Thoracic aorta (tissue), 2 donors: ENCODE measurements at regions not wholly inside any gene's neighbourhood (a gene's known extent, or its start where the extent isn't known, plus 50 kb on each side); places are given as distances from the start of the nearest gene placed in this dataset.

Experiments used
- ATAC-seq: fragments of 150-250 bp; one replicate; pipeline ENCODE4 v1.8.0; 2017; ENCODE audit warnings: low read depth; ENCODE audit not compliant: insufficient number of reproducible peaks, low FRiP score
- DNase-seq: peaks from one replicate; pipeline ENCODE4 v3.0.0-alpha.2; 2020; ENCODE audit warnings: low spot score
- H3K27ac ChIP-seq, 2 donors: fragments of 200-600 bp; sonication (generic); 1 replicate in 1 of 2; 2 replicates in 1 of 2; pipeline ENCODE4 v1.5.1; 2016; ENCODE audit warnings: mild to moderate bottlenecking in 2 of 2, moderate library complexity in 2 of 2
- H3K27me3 ChIP-seq: fragments of 200-600 bp; sonication (generic); replicated peaks from 2 replicates; pipeline ENCODE4 v1.6.0; 2016; ENCODE audit warnings: mild to moderate bottlenecking; ENCODE audit not compliant: insufficient read depth
- H3K36me3 ChIP-seq: fragments of 200-600 bp; sonication (generic); one replicate; pipeline ENCODE4 v1.5.1; 2016
- H3K4me1 ChIP-seq, 2 donors: fragments of 200-600 bp; sonication (generic); 1 replicate in 1 of 2; 2 replicates in 1 of 2; pipeline versions ENCODE4 v1.5.1 to v1.6.0; 2016; ENCODE audit warnings: low read depth in 2 of 2, mild to moderate bottlenecking in 1 of 2; ENCODE audit not compliant: control insufficient read depth in 1 of 2
- H3K4me3 ChIP-seq: fragments of 200-600 bp; sonication (generic); 2 replicates; pipeline ENCODE4 v1.5.1; 2016; ENCODE audit warnings: mild to moderate bottlenecking
- H3K9me3 ChIP-seq: fragments of 200-600 bp; sonication (generic); 2 replicates; pipeline ENCODE4 v1.5.1; 2016
- CTCF ChIP-seq: fragments of 200-600 bp; sonication (generic); IDR thresholded peaks from one replicate; pipeline ENCODE4 v1.5.1; 2019; ENCODE audit warnings: antibody characterized with exemption

- TF ChIP-seq CTCF = no peak
- H3K27ac ChIP-seq = no peak overlapping the region
- H3K4me1 ChIP-seq = no peaks in the 10 kb centered on the region
- no peak for ATAC-seq
- no peaks in the 10 kb centered on the region for H3K27me3 ChIP-seq
- no peak for DNase-seq
- no peak overlapping the region for H3K4me3 ChIP-seq
- no peaks in the 10 kb centered on the region for H3K9me3 ChIP-seq
- H3K36me3 ChIP-seq = no peaks in the 10 kb centered on the region
Measured at GRCh38 chr14:36014236-36014635, 162.3 kb downstream of the PTCSC3 start.

GRCh38 chr14:36013483-36013882 is 163.0 kb downstream of the PTCSC3 start:
- Histone ChIP-seq H3K4me3 (no peak overlapping the region), H3K4me1 (no peaks in the 10 kb centered on the region), H3K9me3 (no peaks in the 10 kb centered on the region), H3K27me3 (no peaks in the 10 kb centered on the region), H3K36me3 (no peaks in the 10 kb centered on the region), H3K27ac (no peak overlapping the region)
- DNase-seq (no peak), ATAC-seq (no peak)
- TF ChIP-seq CTCF = no peak

GRCh38 chr14:36012621-36013020 is 163.9 kb downstream of the PTCSC3 start:
- ATAC-seq = no peak
- no peaks in the 10 kb centered on the region for H3K36me3 ChIP-seq
- TF ChIP-seq CTCF = no peak

GRCh38 chr14:36009643-36010042 is 166.9 kb downstream of the PTCSC3 start:
- Histone ChIP-seq H3K4me3 (no peak overlapping the region), H3K9me3 (no peaks in the 10 kb centered on the region), H3K27ac (no peak overlapping the region), H3K36me3 (no peaks in the 10 kb centered on the region), H3K27me3 (no peaks in the 10 kb centered on the region), H3K4me1 (no peaks in the 10 kb centered on the region)
- DNase-seq (no peak), ATAC-seq (no peak)
- no peak for TF ChIP-seq CTCF

More at GRCh38 chr14:36012621-36013020, 163.9 kb downstream of the PTCSC3 start:
- no peak for DNase-seq
- Histone ChIP-seq H3K9me3 (no peaks in the 10 kb centered on the region), H3K4me1 (no peaks in the 10 kb centered on the region), H3K27ac (no peak overlapping the region), H3K4me3 (no peak overlapping the region), H3K27me3 (no peaks in the 10 kb centered on the region)

GRCh38 chr14:36006623-36007022 is 169.9 kb downstream of the PTCSC3 start:
- ATAC-seq = no peak
- no peak for TF ChIP-seq CTCF
- no peak for DNase-seq
- Histone ChIP-seq H3K27ac (no peak overlapping the region), H3K9me3 (no peaks in the 10 kb centered on the region), H3K27me3 (no peaks in the 10 kb centered on the region), H3K4me1 (no peaks in the 10 kb centered on the region), H3K36me3 (no peaks in the 10 kb centered on the region), H3K4me3 (no peak overlapping the region)
